OCI-LY1 (cell line): ENCODE measurements at regions not wholly inside any gene's neighbourhood (a gene's known extent, or its start where the extent isn't known, plus 50 kb on each side); places are given as distances from the start of the nearest gene placed in this dataset.

ENCODE experiments used
- H2AFZ ChIP-seq: fragments of 200-600 bp; sonication (generic), shearing (Covaris generic); 2 replicates; pipeline ENCODE4 v1.6.0; 2014; ENCODE audit warnings: antibody characterized with exemption, mild to moderate bottlenecking, low read length
- H3F3A ChIP-seq: fragments of 200-600 bp; sonication (generic), shearing (Covaris generic); 2 replicates; pipeline ENCODE4 v1.6.0; 2014; ENCODE audit warnings: mild to moderate bottlenecking, antibody characterized with exemption, low read length, moderate library complexity; ENCODE audit not compliant: insufficient read depth
- H3K27ac ChIP-seq: fragments of 200-600 bp; sonication (generic); 2 replicates; pipeline ENCODE4 v1.5.1; 2014; ENCODE audit warnings: low read length, mixed run types, mild to moderate bottlenecking, low read depth; ENCODE audit not compliant: poor library complexity, severe bottlenecking
- H3K27me3 ChIP-seq: fragments of 200-600 bp; sonication (generic); 2 replicates; pipeline ENCODE4 v1.6.0; 2014; ENCODE audit warnings: antibody characterized with exemption, mild to moderate bottlenecking, low read length, moderate library complexity; ENCODE audit not compliant: insufficient read depth
- H3K36me3 ChIP-seq: fragments of 200-600 bp; sonication (generic); 2 replicates; pipeline ENCODE4 v1.6.1; 2014; ENCODE audit warnings: mild to moderate bottlenecking, antibody characterized with exemption, low read length, moderate library complexity, mixed read lengths; ENCODE audit not compliant: insufficient read depth
- H3K4me1 ChIP-seq: fragments of 200-600 bp; sonication (generic); 2 replicates; pipeline ENCODE4 v1.5.1; 2014; ENCODE audit warnings: mild to moderate bottlenecking, low read length, moderate library complexity; ENCODE audit not compliant: insufficient read depth, severe bottlenecking
- H3K4me2 ChIP-seq: fragments of 200-600 bp; sonication (generic), shearing (Covaris generic); 2 replicates; pipeline ENCODE4 v1.6.1; 2014; ENCODE audit warnings: low read length
- H3K4me3 ChIP-seq: fragments of 200-600 bp; sonication (generic); 2 replicates; pipeline ENCODE4 v1.5.1; 2014; ENCODE audit warnings: low read length, low read depth, mild to moderate bottlenecking, mixed read lengths; ENCODE audit not compliant: poor library complexity, severe bottlenecking
- H3K79me2 ChIP-seq: fragments of 200-600 bp; shearing (Covaris generic); 2 replicates; pipeline ENCODE4 v1.6.1; 2016; ENCODE audit warnings: mixed run types, low read length, mixed read lengths; ENCODE audit not compliant: insufficient read depth
- H3K9ac ChIP-seq: fragments of 200-600 bp; sonication (generic), shearing (Covaris generic); 2 replicates; pipeline ENCODE4 v1.6.1; 2014; ENCODE audit warnings: mild to moderate bottlenecking, low read length, mixed read lengths
- H3K9me2 ChIP-seq: fragments of 200-600 bp; sonication (generic), shearing (Covaris generic); 2 replicates; pipeline ENCODE4 v1.6.1; 2014; ENCODE audit warnings: low read depth, mild to moderate bottlenecking, low read length, mixed read lengths
- H3K9me3 ChIP-seq: fragments of 200-600 bp; shearing (Covaris generic); 2 replicates; pipeline ENCODE4 v1.6.1; 2014; ENCODE audit warnings: low read length, mixed read lengths
- H4K20me1 ChIP-seq: fragments of 200-600 bp; sonication (generic), shearing (Covaris generic); 2 replicates; pipeline ENCODE4 v1.6.0; 2016; ENCODE audit warnings: mild to moderate bottlenecking, low read length; ENCODE audit not compliant: insufficient read depth
- CTCF ChIP-seq: fragments of 200-600 bp; sonication (generic), shearing (Covaris generic); IDR thresholded peaks from 2 replicates; pipeline ENCODE4 v1.5.1; 2017; ENCODE audit warnings: mild to moderate bottlenecking, antibody characterized with exemption, low read length, moderate library complexity, mixed read lengths
- EZH2 ChIP-seq: fragments of 200-600 bp; sonication (generic), shearing (Covaris generic); IDR thresholded peaks from 2 replicates; pipeline ENCODE4 v1.8.0; 2017; ENCODE audit warnings: borderline replicate concordance, mixed run types, mild to moderate bottlenecking, antibody characterized with exemption, low read length, moderate library complexity, mixed read lengths

GRCh38 chr1:244964112-244964971 lies 100.0 kb upstream of the HNRNPU start:
- Histone ChIP-seq H4K20me1 (no peaks in the 10 kb centered on the region), H3K9me3 (no peaks in the 10 kb centered on the region), H3K9me2 (no peaks in the 10 kb centered on the region), H3K4me2 (no peak overlapping the region), H3K36me3 (no peaks in the 10 kb centered on the region), H3K27me3 (0 out of 2 replicates have a peak, but pooled peaks cover 4% of the 10 kb centered on the region), H3K27ac (no peak overlapping the region), H2AFZ (no peak overlapping the region), H3K4me1 (peaks cover 3% of the 10 kb centered on the region), H3K9ac (no peak overlapping the region), H3K79me2 (no peaks in the 10 kb centered on the region), H3K4me3 (no peak overlapping the region), H3F3A (no peaks in the 10 kb centered on the region)
- TF ChIP-seq EZH2 = no peak
- TF ChIP-seq CTCF = no peak

GRCh38 chr1:244963231-244963826 lies 99.0 kb upstream of the HNRNPU start:
- Histone ChIP-seq H3K4me2 (no peak overlapping the region), H3F3A (no peaks in the 10 kb centered on the region), H2AFZ (no peak overlapping the region), H3K9ac (no peak overlapping the region), H3K36me3 (no peaks in the 10 kb centered on the region), H3K79me2 (no peaks in the 10 kb centered on the region), H3K4me3 (no peak overlapping the region), H3K27me3 (0 out of 2 replicates have a peak, but pooled peaks cover 4% of the 10 kb centered on the region), H3K9me2 (no peaks in the 10 kb centered on the region), H3K27ac (no peak overlapping the region), H3K9me3 (no peaks in the 10 kb centered on the region), H4K20me1 (no peaks in the 10 kb centered on the region), H3K4me1 (no peaks in the 10 kb centered on the region)
- no peak for TF ChIP-seq EZH2
- no peak for TF ChIP-seq CTCF

- no peak overlapping the region for H3K4me3 ChIP-seq
- H3K9me3 ChIP-seq = no peaks in the 10 kb centered on the region
- H3K27me3 ChIP-seq = 0 out of 2 replicates have a peak, but pooled peaks cover 4% of the 10 kb centered on the region
- no peak overlapping the region for H2AFZ ChIP-seq
- H3K9ac ChIP-seq = no peak overlapping the region
- no peaks in the 10 kb centered on the region for H3K9me2 ChIP-seq
- TF ChIP-seq CTCF = no peak
- TF ChIP-seq EZH2 = no peak
- H3K79me2 ChIP-seq = no peaks in the 10 kb centered on the region
- no peaks in the 10 kb centered on the region for H3K36me3 ChIP-seq
- no peaks in the 10 kb centered on the region for H3K4me1 ChIP-seq
- no peaks in the 10 kb centered on the region for H3F3A ChIP-seq
- no peak overlapping the region for H3K27ac ChIP-seq
- H4K20me1 ChIP-seq = no peaks in the 10 kb centered on the region
- H3K4me2 ChIP-seq = no peak overlapping the region
Observed at GRCh38 chr1:244962130-244962529, 97.8 kb upstream of the HNRNPU start.
